HG03342 (cell line): ENCODE measurements at regions not wholly inside any gene's neighbourhood (a gene's known extent, or its start where the extent isn't known, plus 50 kb on each side); places are given as distances from the start of the nearest gene placed in this dataset.
"Not testable (repeated sequence)": the region's sequence is repeated elsewhere in the genome, so short reads cannot be mapped to it uniquely, and the experiment has no call there.

Source experiments
- ATAC-seq: cut with Tn5 transposase; IDR thresholded peaks from one replicate; pipeline ENCODE4 v1.9.1; 2021; ENCODE audit warnings: mild to moderate bottlenecking, moderate library complexity; ENCODE audit not compliant: unreplicated experiment

- ATAC-seq: no peak
Measured at GRCh38 chr6:74891349-74891831, 314.5 kb downstream of the COL12A1 start.

- ATAC-seq: no peak
Measured at GRCh38 chr6:74889635-74890034, 316.2 kb downstream of the COL12A1 start.

GRCh38 chr6:74888741-74889140, 317.1 kb downstream of the COL12A1 start:
- not testable (repeated sequence) for ATAC-seq

GRCh38 chr6:74879976-74880375, 325.9 kb downstream of the COL12A1 start:
- no peak for ATAC-seq

- ATAC-seq: no peak
Measured at GRCh38 chr6:74879234-74879633, 326.6 kb downstream of the COL12A1 start.

GRCh38 chr6:74875193-74875592, 330.7 kb downstream of the COL12A1 start:
- ATAC-seq: no peak

- ATAC-seq: no peak
Measured at GRCh38 chr6:74872754-74873476, 332.9 kb downstream of the COL12A1 start.

GRCh38 chr6:74871757-74872156, 334.1 kb downstream of the COL12A1 start:
- no peak for ATAC-seq

GRCh38 chr6:74870403-74870802, 335.4 kb downstream of the COL12A1 start:
- peak; percentile 64 for ATAC-seq

- no peak for ATAC-seq
Measured at GRCh38 chr6:74867291-74867690, 338.6 kb downstream of the COL12A1 start.

GRCh38 chr6:74863968-74864367, 341.9 kb downstream of the COL12A1 start:
- ATAC-seq: no peak

- ATAC-seq: no peak
Measured at GRCh38 chr6:74860456-74860855, 345.4 kb downstream of the COL12A1 start.

GRCh38 chr6:74857157-74857556, 348.7 kb downstream of the COL12A1 start:
- no peak for ATAC-seq

GRCh38 chr6:74853991-74854390, 351.9 kb downstream of the COL12A1 start:
- ATAC-seq: no peak

- no peak for ATAC-seq
Measured at GRCh38 chr6:74851596-74851995, 354.3 kb downstream of the COL12A1 start.

- ATAC-seq: no peak
Measured at GRCh38 chr6:74840953-74841352, 364.9 kb downstream of the COL12A1 start.

- no peak for ATAC-seq
Measured at GRCh38 chr6:74834967-74835366, 370.9 kb downstream of the COL12A1 start.

GRCh38 chr6:74826263-74826662, 379.6 kb downstream of the COL12A1 start:
- ATAC-seq: no peak

GRCh38 chr6:74814440-74814839, 391.4 kb downstream of the COL12A1 start:
- ATAC-seq: no peak

GRCh38 chr6:74807674-74808073, 398.2 kb downstream of the COL12A1 start:
- ATAC-seq: no peak

- no peak for ATAC-seq
Measured at GRCh38 chr6:74805916-74806696, 399.7 kb downstream of the COL12A1 start.

- ATAC-seq: no peak
Measured at GRCh38 chr6:74798302-74798701, 407.6 kb downstream of the COL12A1 start.
